ENCODE measurements at regions not wholly inside any gene's neighbourhood (a gene's known extent, or its start where the extent isn't known, plus 50 kb on each side); places are given as distances from the start of the nearest gene placed in this dataset.

- DNase-seq (ENCODE audit: low read depth, low spot score): no peak
These were observed 292.7 kb downstream of the GLRX3 start for GRCh38 chr10:130428936-130429335.

GRCh38 chr10:130429809-130430208, 293.6 kb downstream of the GLRX3 start:
- no peak for DNase-seq (ENCODE audit: low read depth, low spot score)

GRCh38 chr10:130430291-130430690, 294.1 kb downstream of the GLRX3 start:
- no peak for DNase-seq (ENCODE audit: low read depth, low spot score)

GRCh38 chr10:130430852-130431704, 294.9 kb downstream of the GLRX3 start:
- no peak for DNase-seq (ENCODE audit: low read depth, low spot score)

- no peak for DNase-seq (ENCODE audit: low read depth, low spot score)
These were observed 296.1 kb downstream of the GLRX3 start for GRCh38 chr10:130432271-130432670.

- DNase-seq (ENCODE audit: low read depth, low spot score): no peak
These were observed 296.7 kb downstream of the GLRX3 start for GRCh38 chr10:130432850-130433249.

- no peak for DNase-seq (ENCODE audit: low read depth, low spot score)
These were observed 298.5 kb downstream of the GLRX3 start for GRCh38 chr10:130434446-130435385.

- DNase-seq (ENCODE audit: low read depth, low spot score): no peak
These were observed 299.8 kb downstream of the GLRX3 start for GRCh38 chr10:130435961-130436360.

GRCh38 chr10:130438861-130439260, 302.7 kb downstream of the GLRX3 start:
- DNase-seq (ENCODE audit: low read depth, low spot score): no peak

- DNase-seq (ENCODE audit: low read depth, low spot score): no peak
These were observed 303.6 kb downstream of the GLRX3 start for GRCh38 chr10:130439766-130440165.

GRCh38 chr10:130440494-130440893, 304.3 kb downstream of the GLRX3 start:
- DNase-seq (ENCODE audit: low read depth, low spot score): no peak

- DNase-seq (ENCODE audit: low read depth, low spot score): no peak
These were observed 304.8 kb downstream of the GLRX3 start for GRCh38 chr10:130440971-130441370.

- DNase-seq (ENCODE audit: low read depth, low spot score): no peak
These were observed 306.9 kb downstream of the GLRX3 start for GRCh38 chr10:130443066-130443465.

- no peak for DNase-seq (ENCODE audit: low read depth, low spot score)
These were observed 317.0 kb downstream of the GLRX3 start for GRCh38 chr10:130453036-130453720.

- no peak for DNase-seq (ENCODE audit: low read depth, low spot score)
These were observed 317.7 kb downstream of the GLRX3 start for GRCh38 chr10:130453721-130454542.

GRCh38 chr10:130454543-130455000, 318.4 kb downstream of the GLRX3 start:
- DNase-seq (ENCODE audit: low read depth, low spot score): no peak

GRCh38 chr10:130455111-130455695, 319.0 kb downstream of the GLRX3 start:
- DNase-seq (ENCODE audit: low read depth, low spot score): no peak

- DNase-seq (ENCODE audit: low read depth, low spot score): no peak
These were observed 319.6 kb downstream of the GLRX3 start for GRCh38 chr10:130455791-130456190.

- DNase-seq (ENCODE audit: low read depth, low spot score): no peak
These were observed 320.4 kb downstream of the GLRX3 start for GRCh38 chr10:130456616-130457015.

- DNase-seq (ENCODE audit: low read depth, low spot score): no peak
These were observed 322.3 kb downstream of the GLRX3 start for GRCh38 chr10:130458509-130458908.

GRCh38 chr10:130459011-130459410, 322.8 kb downstream of the GLRX3 start:
- no peak for DNase-seq (ENCODE audit: low read depth, low spot score)
